ENCODE measurements at regions not wholly inside any gene's neighbourhood (a gene's known extent, or its start where the extent isn't known, plus 50 kb on each side); places are given as distances from the start of the nearest gene placed in this dataset.

- no peak overlapping the region for H3K27ac ChIP-seq
- H3K4me3 ChIP-seq = no peak overlapping the region
- TF ChIP-seq POLR2A (IDR thresholded peaks at IDR 0.05) (no peak), POLR2AphosphoS5 (IDR thresholded peaks at IDR 0.05) (no peak), EP300 (IDR thresholded peaks at IDR 0.05) (no peak), CTCF (IDR thresholded peaks at IDR 0.05) (no peak)
- 77% methylated on average over 1 of the region's 1 CpG for WGBS
- H3K36me3 ChIP-seq = no peaks in the 10 kb centered on the region
- DNase-seq (ENCODE audit: low spot score in 2 of 2) = no peak
- H3K9me3 ChIP-seq = no peaks in the 10 kb centered on the region
- H3K4me1 ChIP-seq = peaks cover 22% of the 10 kb centered on the region
- H3K27me3 ChIP-seq = no peaks in the 10 kb centered on the region
Measured at GRCh38 chr18:45334191-45334590, 281.1 kb upstream of the SLC14A2 start.

- no peaks in the 10 kb centered on the region for H3K27me3 ChIP-seq
- H3K9me3 ChIP-seq = no peaks in the 10 kb centered on the region
- no peak for DNase-seq (ENCODE audit: low spot score in 2 of 2)
- no peak overlapping the region for H3K27ac ChIP-seq
- H3K4me1 ChIP-seq = peaks cover 17% of the 10 kb centered on the region
- TF ChIP-seq CTCF (IDR thresholded peaks at IDR 0.05) = no peak
- no peak for TF ChIP-seq POLR2A (IDR thresholded peaks at IDR 0.05)
- TF ChIP-seq EP300 (IDR thresholded peaks at IDR 0.05) = no peak
- TF ChIP-seq POLR2AphosphoS5 (IDR thresholded peaks at IDR 0.05) = no peak
- H3K4me3 ChIP-seq = no peak overlapping the region
- H3K36me3 ChIP-seq = no peaks in the 10 kb centered on the region
- 49% methylated on average over 4 of the region's 4 CpGs for WGBS
Measured at GRCh38 chr18:45335282-45336043, 279.8 kb upstream of the SLC14A2 start.

GRCh38 chr18:45336448-45336847, 278.8 kb upstream of the SLC14A2 start:
- Histone ChIP-seq H3K27ac (no peak overlapping the region), H3K4me3 (no peak overlapping the region), H3K4me1 (peaks cover 17% of the 10 kb centered on the region), H3K9me3 (no peaks in the 10 kb centered on the region), H3K27me3 (no peaks in the 10 kb centered on the region), H3K36me3 (no peaks in the 10 kb centered on the region)
- 93% methylated on average over 1 of the region's 1 CpG for WGBS
- DNase-seq (ENCODE audit: low spot score in 2 of 2) = no peak
- TF ChIP-seq EP300 (IDR thresholded peaks at IDR 0.05) = no peak
- TF ChIP-seq POLR2AphosphoS5 (IDR thresholded peaks at IDR 0.05) = no peak
- TF ChIP-seq CTCF (IDR thresholded peaks at IDR 0.05) = no peak
- no peak for TF ChIP-seq POLR2A (IDR thresholded peaks at IDR 0.05)

- Histone ChIP-seq H3K27ac (no peak overlapping the region), H3K36me3 (no peaks in the 10 kb centered on the region), H3K4me3 (no peak overlapping the region), H3K27me3 (no peaks in the 10 kb centered on the region), H3K9me3 (no peaks in the 10 kb centered on the region), H3K4me1 (peaks cover 17% of the 10 kb centered on the region)
- DNase-seq (ENCODE audit: low spot score in 2 of 2) = no peak
- TF ChIP-seq POLR2A (IDR thresholded peaks at IDR 0.05) (no peak), POLR2AphosphoS5 (IDR thresholded peaks at IDR 0.05) (no peak), CTCF (IDR thresholded peaks at IDR 0.05) (no peak), EP300 (IDR thresholded peaks at IDR 0.05) (no peak)
- 54% methylated on average over 1 of the region's 1 CpG for WGBS
Measured at GRCh38 chr18:45337477-45337876, 277.8 kb upstream of the SLC14A2 start.

GRCh38 chr18:45339810-45340550, 275.3 kb upstream of the SLC14A2 start:
- H3K36me3 ChIP-seq = no peaks in the 10 kb centered on the region
- H3K27ac ChIP-seq = no peak overlapping the region
- no peaks in the 10 kb centered on the region for H3K27me3 ChIP-seq
- DNase-seq (ENCODE audit: low spot score in 2 of 2) = no peak
- no peaks in the 10 kb centered on the region for H3K9me3 ChIP-seq
- 77% methylated on average over 4 of the region's 4 CpGs for WGBS
- H3K4me3 ChIP-seq = no peak overlapping the region
- no peak for TF ChIP-seq POLR2AphosphoS5 (IDR thresholded peaks at IDR 0.05)
- no peak for TF ChIP-seq EP300 (IDR thresholded peaks at IDR 0.05)
- TF ChIP-seq CTCF (IDR thresholded peaks at IDR 0.05) = no peak
- no peak for TF ChIP-seq POLR2A (IDR thresholded peaks at IDR 0.05)
- H3K4me1 ChIP-seq = peaks cover 7% of the 10 kb centered on the region
